Activated CD8-positive, alpha-beta T cell treated with anti-CD3 and anti-CD28 coated beads for 36 hours (primary cell): ENCODE measurements at regions not wholly inside any gene's neighbourhood (a gene's known extent, or its start where the extent isn't known, plus 50 kb on each side); places are given as distances from the start of the nearest gene placed in this dataset.

ENCODE experiments used
- ATAC-seq: fragments of 200-7000 bp; cut with Tn5 transposase; one replicate; pipeline ENCODE4 v1.10.0; 2021; ENCODE audit warnings: mild to moderate bottlenecking, moderate library complexity
- CTCF ChIA-PET: fragments of 350-600 bp; sonication (Branson Sonifier 250); formaldehyde crosslinking; loops from one replicate; lab custom pipeline; 2021; ENCODE audit warnings: antibody characterized with exemption; lab: Charles Lee
- POLR2A ChIA-PET: fragments of 350-600 bp; sonication (Branson Sonifier 250); formaldehyde crosslinking; loops from one replicate; lab custom pipeline; 2021; ENCODE audit warnings: antibody characterized with exemption; lab: Charles Lee
- DNase-seq: peaks from one replicate; pipeline ENCODE4 v3.0.0-alpha.2; 2020
- H3K27ac Mint-ChIP-seq: one replicate; pipeline ENCODE4 v1.8.0; 2021; ENCODE audit warnings: mild to moderate bottlenecking, mixed read lengths
- H3K27me3 Mint-ChIP-seq: one replicate; pipeline ENCODE4 v1.8.0; 2021; ENCODE audit warnings: mixed read lengths
- H3K36me3 Mint-ChIP-seq: one replicate; pipeline ENCODE4 v1.8.0; 2021; ENCODE audit warnings: low read depth, mixed read lengths
- H3K4me1 Mint-ChIP-seq: one replicate; pipeline ENCODE4 v1.8.0; 2021; ENCODE audit warnings: low read depth, mixed read lengths
- H3K4me3 Mint-ChIP-seq: one replicate; pipeline ENCODE4 v1.8.0; 2021; ENCODE audit warnings: mild to moderate bottlenecking, moderate library complexity, mixed read lengths
- H3K9me3 Mint-ChIP-seq: one replicate; pipeline ENCODE4 v1.8.0; 2021; ENCODE audit warnings: mixed read lengths
- CTCF ChIP-seq: fragments of 200-600 bp; IDR thresholded peaks from one replicate; pipeline ENCODE4 v1.8.0; 2022; ENCODE audit warnings: antibody characterized with exemption, mild to moderate bottlenecking
- intact Hi-C: fragments of 100-400 bp; cut with micrococcal nuclease; formaldehyde crosslinking; loops from one replicate; pipeline ENCODE4 v1.10.0; 2022

- ATAC-seq (no peak), DNase-seq (no peak)
- Mint-ChIP-seq H3K27me3 (no peaks in the 10 kb centered on the region), H3K9me3 (no peaks in the 10 kb centered on the region), H3K36me3 (no peaks in the 10 kb centered on the region), H3K4me1 (no peaks in the 10 kb centered on the region), H3K4me3 (no peak overlapping the region), H3K27ac (no peak overlapping the region)
- POLR2A ChIA-PET, result no interaction called here
- intact Hi-C loops, result no loop called here
- CTCF ChIA-PET, result no interaction called here
- TF ChIP-seq CTCF, result no peak
These were observed 543.1 kb upstream of the IRAK1BP1 start for GRCh38 chr6:78324213-78324612.

- H3K27me3 Mint-ChIP-seq, result no peaks in the 10 kb centered on the region
- CTCF ChIA-PET, result no interaction called here
- TF ChIP-seq CTCF, result no peak
These were observed 526.6 kb upstream of the IRAK1BP1 start for GRCh38 chr6:78340755-78341154.

GRCh38 chr6:78345882-78346281, 521.5 kb upstream of the IRAK1BP1 start:
- POLR2A ChIA-PET, result no interaction called here
- H3K4me3 Mint-ChIP-seq, result no peak overlapping the region
- peaks cover 1% of the 10 kb centered on the region for H3K9me3 Mint-ChIP-seq
- CTCF ChIA-PET, result no interaction called here
- ATAC-seq, result no peak
- H3K27me3 Mint-ChIP-seq, result no peaks in the 10 kb centered on the region
- intact Hi-C loops, result no loop called here
- H3K36me3 Mint-ChIP-seq, result no peaks in the 10 kb centered on the region
- H3K27ac Mint-ChIP-seq, result no peak overlapping the region
- DNase-seq, result no peak
- no peak for TF ChIP-seq CTCF
- no peaks in the 10 kb centered on the region for H3K4me1 Mint-ChIP-seq

More at GRCh38 chr6:78340755-78341154, 526.6 kb upstream of the IRAK1BP1 start:
- Mint-ChIP-seq H3K4me3 (no peak overlapping the region), H3K36me3 (no peaks in the 10 kb centered on the region), H3K27ac (no peak overlapping the region), H3K9me3 (peaks cover 1% of the 10 kb centered on the region), H3K4me1 (no peaks in the 10 kb centered on the region)
- DNase-seq (no peak), ATAC-seq (no peak)
- intact Hi-C loops, result no loop called here
- POLR2A ChIA-PET, result no interaction called here

GRCh38 chr6:78347191-78347916, 520.0 kb upstream of the IRAK1BP1 start:
- no peak for DNase-seq
- no peaks in the 10 kb centered on the region for H3K27me3 Mint-ChIP-seq
- no peak for TF ChIP-seq CTCF
- intact Hi-C loops, result no loop called here
- H3K36me3 Mint-ChIP-seq, result no peaks in the 10 kb centered on the region
- H3K27ac Mint-ChIP-seq, result no peak overlapping the region
- no peaks in the 10 kb centered on the region for H3K9me3 Mint-ChIP-seq
- no peak for ATAC-seq
- H3K4me1 Mint-ChIP-seq, result no peaks in the 10 kb centered on the region
- H3K4me3 Mint-ChIP-seq, result no peak overlapping the region
- ChIA-PET CTCF (no interaction called here), POLR2A (no interaction called here)

GRCh38 chr6:78353040-78353439, 514.3 kb upstream of the IRAK1BP1 start:
- ChIA-PET POLR2A (no interaction called here), CTCF (no interaction called here)
- Mint-ChIP-seq H3K9me3 (no peaks in the 10 kb centered on the region), H3K36me3 (no peaks in the 10 kb centered on the region), H3K27ac (no peak overlapping the region), H3K4me1 (no peaks in the 10 kb centered on the region), H3K27me3 (no peaks in the 10 kb centered on the region), H3K4me3 (no peak overlapping the region)
- TF ChIP-seq CTCF, result no peak
- DNase-seq, result no peak
- intact Hi-C loops, result no loop called here
- ATAC-seq, result no peak
